H1 (cell line): ENCODE measurements at regions not wholly inside any gene's neighbourhood (a gene's known extent, or its start where the extent isn't known, plus 50 kb on each side); places are given as distances from the start of the nearest gene placed in this dataset.

Experiments used
- ATF3 ChIP-seq: IDR thresholded peaks from 2 replicates; pipeline ENCODE4 v1.6.1; 2011; ENCODE audit warnings: low read depth, mild to moderate bottlenecking, low read length; ENCODE audit not compliant: insufficient read depth
- CHD2 ChIP-seq: IDR thresholded peaks from 2 replicates; pipeline ENCODE4 v1.6.1; 2012; ENCODE audit warnings: low read length, improper control_type of control experiment
- CHD7 ChIP-seq: fragments of 300-600 bp; sonication (generic); IDR thresholded peaks from 2 replicates; pipeline ENCODE4 v1.7.1; 2012; ENCODE audit warnings: low read length, moderate library complexity, mild to moderate bottlenecking, inconsistent platforms; ENCODE audit not compliant: insufficient replicate concordance
- CREB1 ChIP-seq: IDR thresholded peaks from 2 replicates; pipeline ENCODE4 v1.6.1; 2012; ENCODE audit warnings: inconsistent platforms
- CTBP2 ChIP-seq: IDR thresholded peaks from 2 replicates; pipeline ENCODE4 v1.7.0; 2011; ENCODE audit warnings: borderline replicate concordance, mild to moderate bottlenecking, moderate library complexity, mixed read lengths, low read length; ENCODE audit not compliant: insufficient read depth, insufficient read length
- FOSL1 ChIP-seq: IDR thresholded peaks from 2 replicates; pipeline ENCODE4 v1.6.1; 2011; ENCODE audit warnings: mild to moderate bottlenecking, low read depth, low read length, moderate library complexity; ENCODE audit not compliant: insufficient read depth
- KDM1A ChIP-seq: fragments of 200-600, 300-600 bp; sonication (generic); IDR thresholded peaks from 2 replicates; pipeline ENCODE4 v1.7.1; 2016; ENCODE audit warnings: mild to moderate bottlenecking, low read length, borderline replicate concordance
- SAP30 ChIP-seq: fragments of 300-600 bp; sonication (generic); IDR thresholded peaks from 2 replicates; pipeline ENCODE4 v1.7.1; 2012; ENCODE audit warnings: low read length, moderate library complexity, mild to moderate bottlenecking, inconsistent platforms; ENCODE audit not compliant: insufficient read depth, insufficient replicate concordance
- SIX5 ChIP-seq: IDR thresholded peaks from 2 replicates; pipeline ENCODE4 v1.6.1; 2011; ENCODE audit warnings: mild to moderate bottlenecking, low read depth, low read length
- SUZ12 ChIP-seq: fragments of 200-600 bp; sonication (generic); IDR thresholded peaks from 2 replicates; pipeline ENCODE4 v1.6.1; 2012; ENCODE audit warnings: mild to moderate bottlenecking, inconsistent platforms, low read length, moderate library complexity, mixed read lengths
- USF2 ChIP-seq: IDR thresholded peaks from 2 replicates; pipeline ENCODE4 v1.6.1; 2011; ENCODE audit warnings: low read length, improper control_type of control experiment

- TF ChIP-seq CHD7 (no peak), ATF3 (no peak), CHD2 (no peak), CREB1 (no peak), SUZ12 (no peak), USF2 (no peak), SIX5 (no peak), KDM1A (no peak), CTBP2 (no peak), FOSL1 (no peak), SAP30 (no peak)
Measured at GRCh38 chr1:29521438-29521715, 285.1 kb downstream of the PTPRU start (continued).
